ENCODE measurements at regions not wholly inside any gene's neighbourhood (a gene's known extent, or its start where the extent isn't known, plus 50 kb on each side); places are given as distances from the start of the nearest gene placed in this dataset.

- Mint-ChIP-seq H3K4me1 (peaks cover 35% of the 10 kb centered on the region), H3K9me3 (peaks cover 15% of the 10 kb centered on the region), H3K4me3 (no peak overlapping the region), H3K36me3 (no peaks in the 10 kb centered on the region), H3K27ac (0 out of 2 replicates have a peak overlapping the region, but pooled peaks have one; percentile 13), H3K27me3 (ENCODE audit: low read depth) (no peaks in the 10 kb centered on the region)
- no peak for TF ChIP-seq HMGA2 (CRISPR knock-in tag; IDR thresholded peaks at IDR 0.05)
- no peak for TF ChIP-seq ZNF232 (CRISPR knock-in tag; IDR thresholded peaks at IDR 0.05)
- ChIA-PET POLR2A (no interaction called here), CTCF (no interaction called here)
- ATAC-seq (no peak), DNase-seq (ENCODE audit: low spot score) (no peak)
These were observed 73.9 kb downstream of the ADRA2A start for GRCh38 chr10:111150691-111151090.

GRCh38 chr10:111151595-111152307 is 74.9 kb downstream of the ADRA2A start:
- Mint-ChIP-seq H3K27ac (no peak overlapping the region), H3K27me3 (ENCODE audit: low read depth) (no peaks in the 10 kb centered on the region), H3K4me3 (no peak overlapping the region), H3K9me3 (peaks cover 15% of the 10 kb centered on the region), H3K4me1 (peaks cover 38% of the 10 kb centered on the region), H3K36me3 (no peaks in the 10 kb centered on the region)
- ChIA-PET POLR2A (no interaction called here), CTCF (interaction anchor here (0.6 to 1.2 kb wide), 3 partner anchors 10 to 985 kb away, joined by 3 to 4 read pairs (median 3); partner anchors contain the start of genes BBIP1 and SHOC2)
- DNase-seq (ENCODE audit: low spot score) (no peak), ATAC-seq (peak; percentile 32; the same call in 1 of the 2 replicates)
- TF ChIP-seq TCF7 (CRISPR knock-in tag; IDR thresholded peaks at IDR 0.05; ENCODE audit: low read depth) (no peak), JAZF1 (CRISPR knock-in tag; IDR thresholded peaks at IDR 0.05) (no peak), NR1H2 (CRISPR knock-in tag; IDR thresholded peaks at IDR 0.05) (no peak), NFATC4 (CRISPR knock-in tag; IDR thresholded peaks at IDR 0.05) (no peak), CBFB (CRISPR knock-in tag; IDR thresholded peaks at IDR 0.05; ENCODE audit: low read depth) (no peak), ELF4 (CRISPR knock-in tag; IDR thresholded peaks at IDR 0.05; ENCODE audit: low read depth) (no peak), ZMAT4 (CRISPR knock-in tag; IDR thresholded peaks at IDR 0.05) (no peak), ESRRA (CRISPR knock-in tag; IDR thresholded peaks at IDR 0.05; ENCODE audit: borderline replicate concordance) (no peak), USF1 (CRISPR knock-in tag; IDR thresholded peaks at IDR 0.05) (no peak), USF2 (CRISPR knock-in tag; IDR thresholded peaks at IDR 0.05) (no peak), ZNF121 (CRISPR knock-in tag; IDR thresholded peaks at IDR 0.05) (no peak), TEAD1 (CRISPR knock-in tag; IDR thresholded peaks at IDR 0.05) (no peak), RORB (CRISPR knock-in tag; IDR thresholded peaks at IDR 0.05) (no peak), TP53 (CRISPR knock-in tag; IDR thresholded peaks at IDR 0.05) (no peak), NR2C2 (CRISPR knock-in tag; IDR thresholded peaks at IDR 0.05) (no peak), CREB1 (CRISPR knock-in tag; IDR thresholded peaks at IDR 0.05) (no peak), ZNF423 (CRISPR knock-in tag; IDR thresholded peaks at IDR 0.05) (no peak)
- TF ChIP-seq, protein P1, sequence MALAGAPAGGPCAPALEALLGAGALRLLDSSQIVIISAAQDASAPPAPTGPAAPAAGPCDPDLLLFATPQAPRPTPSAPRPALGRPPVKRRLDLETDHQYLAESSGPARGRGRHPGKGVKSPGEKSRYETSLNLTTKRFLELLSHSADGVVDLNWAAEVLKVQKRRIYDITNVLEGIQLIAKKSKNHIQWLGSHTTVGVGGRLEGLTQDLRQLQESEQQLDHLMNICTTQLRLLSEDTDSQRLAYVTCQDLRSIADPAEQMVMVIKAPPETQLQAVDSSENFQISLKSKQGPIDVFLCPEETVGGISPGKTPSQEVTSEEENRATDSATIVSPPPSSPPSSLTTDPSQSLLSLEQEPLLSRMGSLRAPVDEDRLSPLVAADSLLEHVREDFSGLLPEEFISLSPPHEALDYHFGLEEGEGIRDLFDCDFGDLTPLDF (CRISPR knock-in tag; IDR thresholded peaks at IDR 0.05): no peak
- TF ChIP-seq, protein P2, sequence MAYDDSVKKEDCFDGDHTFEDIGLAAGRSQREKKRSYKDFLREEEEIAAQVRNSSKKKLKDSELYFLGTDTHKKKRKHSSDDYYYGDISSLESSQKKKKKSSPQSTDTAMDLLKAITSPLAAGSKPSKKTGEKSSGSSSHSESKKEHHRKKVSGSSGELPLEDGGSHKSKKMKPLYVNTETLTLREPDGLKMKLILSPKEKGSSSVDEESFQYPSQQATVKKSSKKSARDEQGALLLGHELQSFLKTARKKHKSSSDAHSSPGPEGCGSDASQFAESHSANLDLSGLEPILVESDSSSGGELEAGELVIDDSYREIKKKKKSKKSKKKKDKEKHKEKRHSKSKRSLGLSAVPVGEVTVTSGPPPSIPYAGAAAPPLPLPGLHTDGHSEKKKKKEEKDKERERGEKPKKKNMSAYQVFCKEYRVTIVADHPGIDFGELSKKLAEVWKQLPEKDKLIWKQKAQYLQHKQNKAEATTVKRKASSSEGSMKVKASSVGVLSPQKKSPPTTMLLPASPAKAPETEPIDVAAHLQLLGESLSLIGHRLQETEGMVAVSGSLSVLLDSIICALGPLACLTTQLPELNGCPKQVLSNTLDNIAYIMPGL (CRISPR knock-in tag; IDR thresholded peaks at IDR 0.05): no peak
- TF ChIP-seq, protein P3, sequence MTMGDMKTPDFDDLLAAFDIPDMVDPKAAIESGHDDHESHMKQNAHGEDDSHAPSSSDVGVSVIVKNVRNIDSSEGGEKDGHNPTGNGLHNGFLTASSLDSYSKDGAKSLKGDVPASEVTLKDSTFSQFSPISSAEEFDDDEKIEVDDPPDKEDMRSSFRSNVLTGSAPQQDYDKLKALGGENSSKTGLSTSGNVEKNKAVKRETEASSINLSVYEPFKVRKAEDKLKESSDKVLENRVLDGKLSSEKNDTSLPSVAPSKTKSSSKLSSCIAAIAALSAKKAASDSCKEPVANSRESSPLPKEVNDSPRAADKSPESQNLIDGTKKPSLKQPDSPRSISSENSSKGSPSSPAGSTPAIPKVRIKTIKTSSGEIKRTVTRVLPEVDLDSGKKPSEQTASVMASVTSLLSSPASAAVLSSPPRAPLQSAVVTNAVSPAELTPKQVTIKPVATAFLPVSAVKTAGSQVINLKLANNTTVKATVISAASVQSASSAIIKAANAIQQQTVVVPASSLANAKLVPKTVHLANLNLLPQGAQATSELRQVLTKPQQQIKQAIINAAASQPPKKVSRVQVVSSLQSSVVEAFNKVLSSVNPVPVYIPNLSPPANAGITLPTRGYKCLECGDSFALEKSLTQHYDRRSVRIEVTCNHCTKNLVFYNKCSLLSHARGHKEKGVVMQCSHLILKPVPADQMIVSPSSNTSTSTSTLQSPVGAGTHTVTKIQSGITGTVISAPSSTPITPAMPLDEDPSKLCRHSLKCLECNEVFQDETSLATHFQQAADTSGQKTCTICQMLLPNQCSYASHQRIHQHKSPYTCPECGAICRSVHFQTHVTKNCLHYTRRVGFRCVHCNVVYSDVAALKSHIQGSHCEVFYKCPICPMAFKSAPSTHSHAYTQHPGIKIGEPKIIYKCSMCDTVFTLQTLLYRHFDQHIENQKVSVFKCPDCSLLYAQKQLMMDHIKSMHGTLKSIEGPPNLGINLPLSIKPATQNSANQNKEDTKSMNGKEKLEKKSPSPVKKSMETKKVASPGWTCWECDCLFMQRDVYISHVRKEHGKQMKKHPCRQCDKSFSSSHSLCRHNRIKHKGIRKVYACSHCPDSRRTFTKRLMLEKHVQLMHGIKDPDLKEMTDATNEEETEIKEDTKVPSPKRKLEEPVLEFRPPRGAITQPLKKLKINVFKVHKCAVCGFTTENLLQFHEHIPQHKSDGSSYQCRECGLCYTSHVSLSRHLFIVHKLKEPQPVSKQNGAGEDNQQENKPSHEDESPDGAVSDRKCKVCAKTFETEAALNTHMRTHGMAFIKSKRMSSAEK (CRISPR knock-in tag; IDR thresholded peaks at IDR 0.05; ENCODE audit: borderline replicate concordance): no peak

Data from WTC11 (cell line).